ENCODE measurements at regions not wholly inside any gene's neighbourhood (a gene's known extent, or its start where the extent isn't known, plus 50 kb on each side); places are given as distances from the start of the nearest gene placed in this dataset.

DNA sequence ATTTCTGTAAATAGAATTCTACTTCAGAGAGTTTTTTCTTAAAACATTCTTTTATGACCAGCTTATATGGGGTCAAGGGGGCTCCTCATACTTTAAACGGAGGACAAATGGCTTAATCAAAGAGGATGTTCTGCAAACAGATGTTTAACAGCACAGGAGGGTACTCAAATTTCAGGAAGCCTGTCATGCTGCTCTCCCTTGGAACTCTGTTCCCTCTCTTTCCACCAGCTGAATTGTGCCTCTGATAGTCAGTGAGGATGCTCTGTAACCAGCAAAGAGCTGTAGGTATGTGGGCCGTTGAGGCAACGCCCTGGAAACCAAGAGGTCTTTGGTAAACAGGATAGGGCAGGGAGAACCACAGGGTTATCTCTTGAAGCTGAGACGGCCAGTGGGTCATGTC, 161.1 kb downstream of the C5orf15 start:
- no peak for DNase-seq (ENCODE audit: low read depth)
- no peak overlapping the region for H3K4me3 ChIP-seq (ENCODE audit: low read length)
- TF ChIP-seq CTCF (conservative IDR thresholded peaks at IDR 0.05; ENCODE audit: low read depth, low read length), result no peak

DNA sequence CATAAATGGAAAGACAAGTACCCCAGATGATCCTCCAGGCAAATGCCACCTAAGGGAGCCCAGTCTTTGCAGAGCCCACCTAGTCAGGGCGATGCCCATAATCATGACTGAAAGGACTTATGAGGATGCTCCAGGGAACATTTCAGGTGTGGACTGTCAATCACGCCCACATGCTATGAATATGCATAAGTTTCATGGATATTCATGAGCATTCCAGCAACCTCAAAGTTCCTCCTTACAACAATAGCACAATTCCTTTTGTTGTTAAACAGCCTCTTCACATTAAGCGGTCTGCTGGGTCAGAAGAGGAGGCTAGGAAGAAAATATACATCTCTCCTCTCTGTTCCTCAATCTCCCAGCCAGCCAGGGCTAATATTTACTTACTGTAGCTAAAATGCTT, 161.6 kb downstream of the C5orf15 start:
- no peak overlapping the region for H3K4me3 ChIP-seq (ENCODE audit: low read length)
- TF ChIP-seq CTCF (conservative IDR thresholded peaks at IDR 0.05; ENCODE audit: low read depth, low read length), result no peak
- no peak for DNase-seq (ENCODE audit: low read depth)

DNA sequence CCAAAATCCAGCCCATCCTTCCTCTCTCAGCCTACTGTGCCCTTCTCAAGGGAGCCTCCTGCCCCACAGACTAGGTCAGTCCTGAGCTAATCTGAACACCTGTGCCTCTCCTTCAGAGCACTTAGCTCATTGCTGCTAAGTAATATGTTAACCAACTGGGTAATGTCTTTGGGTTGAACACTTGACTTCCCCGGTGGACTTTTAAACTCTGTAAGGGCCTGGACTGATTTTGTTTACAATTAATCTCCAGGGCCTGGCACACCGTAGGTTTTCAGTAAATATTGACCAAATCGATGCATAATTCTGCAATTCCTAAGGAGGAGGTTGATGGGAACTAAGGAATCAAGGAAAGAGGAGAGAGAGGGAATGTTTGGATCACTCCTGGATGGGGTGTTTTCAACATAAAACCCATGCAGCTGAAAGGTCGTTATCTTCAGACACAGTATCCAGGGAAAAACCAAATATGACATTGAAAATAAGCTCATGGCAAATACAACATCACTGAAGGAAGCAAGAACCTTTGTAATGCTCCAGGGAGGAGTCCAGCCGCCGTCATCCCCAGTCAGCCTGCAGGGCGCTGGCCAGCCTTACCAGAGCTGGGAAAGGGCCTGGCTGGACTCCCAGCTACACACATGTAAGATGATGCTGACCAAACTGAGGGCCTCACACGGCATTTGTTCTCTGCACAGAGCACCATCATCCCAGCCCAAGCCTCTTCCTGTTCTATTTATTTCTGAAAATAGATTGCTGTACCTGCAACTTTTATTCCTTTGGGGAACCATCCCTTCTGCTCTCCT, 166.3 kb downstream of the C5orf15 start:
- TF ChIP-seq CTCF (conservative IDR thresholded peaks at IDR 0.05; ENCODE audit: low read depth, low read length), result no peak
- no peak for DNase-seq (ENCODE audit: low read depth)
- H3K4me3 ChIP-seq (ENCODE audit: low read length), result no peak overlapping the region

DNA sequence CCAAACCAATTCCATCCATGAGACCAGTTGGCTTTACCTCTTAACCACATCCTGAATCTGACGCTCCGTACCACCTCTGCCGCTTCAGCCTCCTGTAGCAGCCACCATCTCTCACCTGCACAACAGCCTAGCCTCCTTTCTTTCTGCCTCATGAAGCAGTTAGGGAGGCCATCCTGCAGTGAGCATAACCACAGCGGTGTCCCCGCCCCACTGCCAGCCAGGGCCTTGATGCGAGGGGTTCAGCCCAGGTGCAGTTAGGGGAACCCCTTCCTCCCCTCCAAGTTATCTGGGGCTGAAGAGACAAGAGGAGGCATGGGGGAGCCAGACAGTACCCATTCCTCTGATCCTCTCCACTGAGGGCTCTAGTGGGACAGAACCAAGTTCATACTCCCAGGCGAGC, 167.0 kb downstream of the C5orf15 start:
- DNase-seq (ENCODE audit: low read depth), result no peak
- TF ChIP-seq CTCF (conservative IDR thresholded peaks at IDR 0.05; ENCODE audit: low read depth, low read length), result no peak
- no peak overlapping the region for H3K4me3 ChIP-seq (ENCODE audit: low read length)

DNA sequence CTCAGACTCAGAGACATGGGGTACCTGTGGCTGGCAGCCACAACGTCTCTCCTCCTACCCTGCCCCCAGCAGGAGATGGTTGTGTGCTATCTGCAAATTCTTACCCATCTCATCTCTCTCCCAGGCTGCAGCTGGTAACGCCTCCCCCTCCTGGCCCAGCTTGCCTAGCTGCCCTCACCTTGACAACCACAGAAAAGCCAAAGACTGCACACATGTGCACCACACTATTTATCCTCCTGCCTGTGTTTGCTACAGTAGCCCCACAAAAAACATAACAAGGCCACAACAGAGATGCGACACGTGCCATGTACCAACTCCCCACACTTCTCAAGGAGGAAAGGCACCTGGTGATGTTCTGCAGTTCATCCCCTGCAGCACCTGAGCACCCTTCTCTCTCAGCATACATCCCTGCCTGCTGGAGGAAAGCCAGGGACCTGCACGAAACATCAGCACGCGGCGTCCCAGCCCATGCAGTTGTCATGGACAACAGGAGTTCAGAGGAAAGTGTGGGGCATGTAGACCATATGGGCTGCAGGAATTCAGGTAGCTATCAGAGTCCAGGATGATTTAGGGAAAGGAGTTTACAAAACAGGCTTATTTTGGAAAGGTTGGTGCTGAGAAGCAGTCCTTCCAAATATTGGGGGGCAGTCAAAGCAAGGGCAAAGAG, 168.7 kb downstream of the C5orf15 start:
- TF ChIP-seq CTCF (conservative IDR thresholded peaks at IDR 0.05; ENCODE audit: low read depth, low read length), result no peak
- DNase-seq (ENCODE audit: low read depth), result no peak
- no peak overlapping the region for H3K4me3 ChIP-seq (ENCODE audit: low read length)

GRCh38 chr5:133797167-133797566, 171.3 kb downstream of the C5orf15 start:
- TF ChIP-seq CTCF (conservative IDR thresholded peaks at IDR 0.05; ENCODE audit: low read depth, low read length), result no peak
- DNase-seq (ENCODE audit: low read depth), result no peak

GRCh38 chr5:133796186-133796585, 172.2 kb downstream of the C5orf15 start:
- no peak for DNase-seq (ENCODE audit: low read depth)
- no peak for TF ChIP-seq CTCF (conservative IDR thresholded peaks at IDR 0.05; ENCODE audit: low read depth, low read length)
- H3K4me3 ChIP-seq (ENCODE audit: low read length), result no peak overlapping the region

More at GRCh38 chr5:133797167-133797566, 171.3 kb downstream of the C5orf15 start:
- H3K4me3 ChIP-seq (ENCODE audit: low read length), result no peak overlapping the region
